ENCODE measurements at regions not wholly inside any gene's neighbourhood (a gene's known extent, or its start where the extent isn't known, plus 50 kb on each side); places are given as distances from the start of the nearest gene placed in this dataset.

GRCh38 chr13:60798503-60798902, 401.5 kb downstream of the TDRD3 start:
- TF ChIP-seq CTCF (IDR thresholded peaks at IDR 0.05), result no peak
- no peak for TF ChIP-seq POLR2A (IDR thresholded peaks at IDR 0.05)

Measured in esophagus squamous epithelium (tissue), 4 donors.